ENCODE measurements at regions not wholly inside any gene's neighbourhood (a gene's known extent, or its start where the extent isn't known, plus 50 kb on each side); places are given as distances from the start of the nearest gene placed in this dataset.

DNA sequence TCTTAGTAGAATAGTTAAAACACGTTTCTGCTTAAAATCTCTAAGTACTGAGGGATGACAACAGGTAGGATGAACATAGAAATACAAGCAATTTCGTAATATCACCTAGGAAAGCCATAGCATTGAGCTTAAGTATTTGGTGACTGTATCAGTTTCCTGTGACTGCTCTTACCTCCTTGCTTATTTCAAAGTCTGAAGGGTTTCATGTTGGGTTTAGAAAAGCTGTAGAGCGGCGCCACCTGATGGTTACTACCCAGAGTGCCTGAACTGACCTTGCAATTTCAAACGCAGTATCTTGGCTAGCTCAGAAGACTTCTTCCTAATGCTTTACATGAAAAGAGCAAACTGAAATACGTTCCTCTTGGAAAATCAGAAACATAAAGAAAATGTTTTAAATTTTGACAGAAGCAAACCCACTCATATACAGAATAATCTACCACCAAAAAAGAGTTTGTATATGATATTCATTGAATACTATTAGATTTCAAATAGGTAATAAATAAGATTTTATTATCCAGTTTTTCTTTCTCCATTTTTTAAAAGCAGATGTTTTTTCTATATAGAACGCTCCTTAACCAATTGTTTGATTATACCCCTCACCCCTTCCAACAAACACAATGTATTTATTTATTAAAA is 82.3 kb upstream of the RIPOR2 start:
- Mint-ChIP-seq H3K4me3 (no peak overlapping the region), H3K36me3 (peaks cover 3 to 11% of the 10 kb centered on the region in 2 donors), H3K27me3 (no peaks in the 10 kb centered on the region)

DNA sequence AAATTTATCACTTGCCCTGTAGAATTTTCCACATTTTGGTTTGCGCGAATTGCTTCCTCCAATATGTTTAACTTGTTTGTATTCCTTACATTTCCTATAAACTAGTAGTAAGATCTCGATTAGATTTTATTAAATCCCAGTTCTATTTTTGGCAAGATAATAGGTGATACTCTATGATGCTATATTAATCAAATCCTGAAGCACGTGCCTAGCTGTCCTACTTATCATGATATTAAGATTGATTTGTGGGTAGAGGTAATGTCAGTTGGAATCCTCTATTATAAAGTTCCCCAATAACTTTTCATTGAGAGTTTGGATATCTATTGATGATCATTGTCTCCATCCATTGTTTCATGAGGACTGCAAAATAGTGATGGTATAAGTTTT is 82.8 kb upstream of the RIPOR2 start:
- H3K36me3 Mint-ChIP-seq, result peaks cover 3 to 16% of the 10 kb centered on the region in 2 donors
- peaks cover 25 to 37% of the 10 kb centered on the region in 2 donors for H3K4me1 Mint-ChIP-seq
- no peak overlapping the region for H3K4me3 Mint-ChIP-seq
- H3K9me3 Mint-ChIP-seq, result no peaks in the 10 kb centered on the region
- ATAC-seq (replicated peaks), result no peak
- H3K27ac Mint-ChIP-seq, result no peak overlapping the region
- no peak for DNase-seq
- no peaks in the 10 kb centered on the region for H3K27me3 Mint-ChIP-seq

More for the DNA sequence above, 82.3 kb upstream of the RIPOR2 start:
- H3K27ac Mint-ChIP-seq, result peak overlapping the region; percentile 43
- H3K4me1 Mint-ChIP-seq, result peaks cover 27 to 42% of the 10 kb centered on the region in 2 donors
- ATAC-seq (replicated peaks) (peak; percentile 84 to 87), DNase-seq (peak; percentile 58)
- H3K9me3 Mint-ChIP-seq, result no peaks in the 10 kb centered on the region

- ATAC-seq (replicated peaks) (no peak), DNase-seq (no peak)
- Mint-ChIP-seq H3K27ac (no peak overlapping the region), H3K9me3 (no peaks in the 10 kb centered on the region), H3K27me3 (no peaks in the 10 kb centered on the region), H3K4me3 (no peak overlapping the region), H3K36me3 (peaks cover 7 to 18% of the 10 kb centered on the region in 2 donors), H3K4me1 (peaks cover 20 to 29% of the 10 kb centered on the region in 2 donors)
Measured at GRCh38 chr6:25022140-25022553, 86.4 kb upstream of the RIPOR2 start.

DNA sequence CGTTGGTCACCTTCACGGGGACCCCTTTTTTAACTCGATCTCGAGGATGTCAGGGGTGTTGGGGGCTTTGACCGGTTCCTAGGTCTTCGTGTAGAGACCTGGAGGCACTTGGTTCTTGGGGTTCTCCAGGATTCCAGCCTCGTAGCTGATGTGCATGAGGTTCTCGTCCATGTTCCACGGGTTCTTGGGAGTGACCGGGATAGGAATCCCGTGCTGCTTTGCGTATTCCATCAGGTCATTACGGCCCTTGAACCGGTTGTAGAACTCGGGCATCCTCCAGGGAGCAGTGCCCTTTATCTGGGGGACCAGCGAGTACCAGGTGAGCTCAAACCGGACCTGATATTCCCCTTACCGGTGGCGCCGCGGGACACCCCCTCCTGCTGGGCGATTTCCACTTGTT is 88.0 kb upstream of the RIPOR2 start:
- Mint-ChIP-seq H3K36me3 (peaks cover 7 to 21% of the 10 kb centered on the region in 2 donors), H3K4me1 (peaks cover 14 to 29% of the 10 kb centered on the region in 2 donors), H3K27ac (no peak overlapping the region), H3K4me3 (no peak overlapping the region), H3K27me3 (no peaks in the 10 kb centered on the region), H3K9me3 (no peaks in the 10 kb centered on the region)
- DNase-seq, result no peak
- no peak for ATAC-seq (replicated peaks)

DNA sequence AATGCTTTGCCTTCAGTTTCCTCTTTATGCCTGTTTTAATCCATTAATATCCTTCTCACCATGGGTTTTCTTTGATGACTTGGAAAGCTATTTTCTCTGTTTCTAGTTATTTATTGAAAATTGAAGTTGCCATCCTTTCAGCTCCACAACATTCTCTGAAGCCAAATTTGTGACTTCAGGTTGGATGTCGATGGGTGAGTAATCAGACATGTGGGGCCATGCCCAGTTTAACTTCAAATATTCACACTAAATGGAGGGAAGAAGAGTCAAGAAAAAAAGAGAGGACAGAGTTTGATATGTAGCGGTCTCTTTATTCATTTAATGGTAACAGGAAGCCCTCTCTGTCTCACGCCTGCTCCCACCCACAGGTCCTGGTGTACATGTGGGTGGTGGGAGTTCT is 89.1 kb upstream of the RIPOR2 start:
- DNase-seq, result no peak
- no peaks in the 10 kb centered on the region for H3K9me3 Mint-ChIP-seq
- no peak overlapping the region for H3K4me3 Mint-ChIP-seq
- no peak overlapping the region for H3K27ac Mint-ChIP-seq
- ATAC-seq (replicated peaks), result no peak
- peaks cover 14 to 29% of the 10 kb centered on the region in 2 donors for H3K4me1 Mint-ChIP-seq
- no peaks in the 10 kb centered on the region for H3K27me3 Mint-ChIP-seq
- H3K36me3 Mint-ChIP-seq, result peaks cover 7 to 22% of the 10 kb centered on the region in 2 donors

DNA sequence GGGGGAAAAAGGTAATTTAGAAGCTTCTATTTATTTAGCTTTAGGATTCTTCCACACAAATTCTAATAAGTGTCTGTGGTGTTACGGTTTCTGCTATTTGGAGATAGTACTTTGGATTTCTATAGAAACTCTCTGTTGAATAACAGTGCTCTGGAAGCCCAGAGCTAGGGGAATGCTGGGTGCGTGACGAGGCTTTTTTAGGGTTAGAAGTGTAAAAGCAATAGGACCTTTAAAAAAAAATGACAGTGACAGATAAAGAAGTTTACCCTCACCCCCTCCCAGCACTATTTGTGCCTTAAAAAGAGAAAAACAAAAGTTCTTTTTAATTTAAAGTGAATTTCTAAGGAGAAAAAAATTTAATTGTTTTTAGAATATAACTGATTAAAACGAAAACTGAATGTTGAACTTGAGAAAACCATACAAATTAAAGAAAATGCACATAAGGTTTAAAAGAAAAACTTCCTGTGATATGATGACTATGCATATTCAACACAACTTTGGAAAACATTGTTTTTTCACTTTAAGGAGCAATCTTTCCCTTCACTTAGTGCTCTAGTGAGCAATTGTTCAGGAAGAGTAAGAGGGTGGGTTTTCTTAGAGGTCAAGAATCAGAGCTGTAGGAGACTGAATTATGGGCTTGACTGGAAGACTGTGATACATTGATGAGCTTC is 89.6 kb upstream of the RIPOR2 start:
- H3K4me1 Mint-ChIP-seq, result peaks cover 14 to 29% of the 10 kb centered on the region in 2 donors
- H3K36me3 Mint-ChIP-seq, result peaks cover 7 to 22% of the 10 kb centered on the region in 2 donors
- DNase-seq, result no peak
- H3K4me3 Mint-ChIP-seq, result no peak overlapping the region
- no peak for ATAC-seq (replicated peaks)
- no peaks in the 10 kb centered on the region for H3K27me3 Mint-ChIP-seq
- no peaks in the 10 kb centered on the region for H3K9me3 Mint-ChIP-seq
- no peak overlapping the region for H3K27ac Mint-ChIP-seq

GRCh38 chr6:25025919-25026301 is 90.2 kb upstream of the RIPOR2 start:
- H3K4me1 Mint-ChIP-seq, result peaks cover 14 to 29% of the 10 kb centered on the region in 2 donors
- no peak overlapping the region for H3K27ac Mint-ChIP-seq
- peaks cover 7 to 23% of the 10 kb centered on the region in 2 donors for H3K36me3 Mint-ChIP-seq
- H3K4me3 Mint-ChIP-seq, result no peak overlapping the region
- ATAC-seq (replicated peaks) (no peak), DNase-seq (no peak)
- no peaks in the 10 kb centered on the region for H3K9me3 Mint-ChIP-seq
- H3K27me3 Mint-ChIP-seq, result no peaks in the 10 kb centered on the region

GRCh38 chr6:25026723-25027122 is 91.0 kb upstream of the RIPOR2 start:
- no peaks in the 10 kb centered on the region for H3K27me3 Mint-ChIP-seq
- H3K4me1 Mint-ChIP-seq, result peaks cover 14 to 29% of the 10 kb centered on the region in 2 donors
- H3K36me3 Mint-ChIP-seq, result peaks cover 7 to 27% of the 10 kb centered on the region in 2 donors
- DNase-seq (no peak), ATAC-seq (replicated peaks) (peak; percentile 26 to 28)
- H3K4me3 Mint-ChIP-seq, result no peak overlapping the region
- H3K9me3 Mint-ChIP-seq, result no peaks in the 10 kb centered on the region
- H3K27ac Mint-ChIP-seq, result peak overlapping the region; percentile 14

- H3K27me3 Mint-ChIP-seq, result no peaks in the 10 kb centered on the region
- H3K4me3 Mint-ChIP-seq, result peak overlapping the region; percentile 82 to 85
- ATAC-seq (replicated peaks) (peak; percentile 99), DNase-seq (peak; percentile 74)
- no peaks in the 10 kb centered on the region for H3K9me3 Mint-ChIP-seq
- peaks cover 8 to 30% of the 10 kb centered on the region in 2 donors for H3K36me3 Mint-ChIP-seq
- H3K27ac Mint-ChIP-seq, result peak overlapping the region; percentile 92
- peaks cover 14 to 29% of the 10 kb centered on the region in 2 donors for H3K4me1 Mint-ChIP-seq
Measured at GRCh38 chr6:25027221-25027916, 91.6 kb upstream of the RIPOR2 start.

- DNase-seq, result no peak
- Mint-ChIP-seq H3K27me3 (no peaks in the 10 kb centered on the region), H3K4me1 (peaks cover 16 to 29% of the 10 kb centered on the region in 2 donors), H3K4me3 (no peak overlapping the region), H3K27ac (no peak overlapping the region), H3K36me3 (peaks cover 5 to 27% of the 10 kb centered on the region in 2 donors), H3K9me3 (no peaks in the 10 kb centered on the region)
- ATAC-seq (replicated peaks), result no peak
Measured at GRCh38 chr6:25028328-25028727, 92.6 kb upstream of the RIPOR2 start.

DNA sequence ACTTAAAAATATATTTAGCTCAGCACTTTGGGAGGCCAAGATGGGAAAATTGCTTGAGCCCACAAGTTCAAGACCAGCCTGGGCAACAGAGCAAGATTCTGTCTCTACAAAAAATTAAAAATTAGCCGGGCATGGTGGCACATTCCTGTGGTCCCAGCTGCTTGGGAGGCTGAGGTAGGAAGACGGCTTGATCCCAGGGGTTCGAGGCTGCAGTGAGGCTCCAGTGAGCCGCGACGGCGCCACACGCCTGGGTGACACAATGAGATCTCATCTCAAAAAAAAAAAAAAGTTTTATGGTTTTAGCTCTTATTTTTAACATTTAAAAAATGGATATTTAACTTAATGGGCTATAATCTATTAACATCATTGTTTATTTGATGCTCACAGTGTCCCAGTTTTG is 97.2 kb upstream of the RIPOR2 start:
- Mint-ChIP-seq H3K9me3 (no peaks in the 10 kb centered on the region), H3K27me3 (no peaks in the 10 kb centered on the region), H3K36me3 (peaks cover 1 to 15% of the 10 kb centered on the region in 2 donors), H3K4me3 (no peak overlapping the region), H3K27ac (no peak overlapping the region), H3K4me1 (peaks cover 22 to 37% of the 10 kb centered on the region in 2 donors)
- no peak for ATAC-seq (replicated peaks)
- no peak for DNase-seq

- Mint-ChIP-seq H3K27ac (peak overlapping the region; percentile 93), H3K4me3 (peak overlapping the region; percentile 87 to 90), H3K27me3 (no peaks in the 10 kb centered on the region), H3K36me3 (peaks cover 1 to 11% of the 10 kb centered on the region in 2 donors), H3K4me1 (peaks cover 26 to 49% of the 10 kb centered on the region in 2 donors), H3K9me3 (no peaks in the 10 kb centered on the region)
- DNase-seq (no peak), ATAC-seq (replicated peaks) (no peak)
Measured at GRCh38 chr6:25034431-25034921, 98.7 kb upstream of the RIPOR2 start.

- H3K36me3 Mint-ChIP-seq, result peaks cover 1 to 11% of the 10 kb centered on the region in 2 donors
- no peaks in the 10 kb centered on the region for H3K9me3 Mint-ChIP-seq
- H3K4me1 Mint-ChIP-seq, result peaks cover 27 to 56% of the 10 kb centered on the region in 2 donors
- DNase-seq (no peak), ATAC-seq (replicated peaks) (peak in 1 of 2 donors; percentile 15)
- peak overlapping the region; percentile 89 for H3K27ac Mint-ChIP-seq
- H3K4me3 Mint-ChIP-seq, result peak overlapping the region; percentile 87 to 90
- no peaks in the 10 kb centered on the region for H3K27me3 Mint-ChIP-seq
Measured at GRCh38 chr6:25035174-25035511, 99.4 kb upstream of the RIPOR2 start.

Data from stimulated activated naive B cell treated with anti-CD40 and anti-IgM and Interleukin-4, amounts not matched to agents 10 μg/mL and 1 μg/mL and 100 μg/mL, for 72 hours (primary cell).